Stimulated activated CD8-positive, alpha-beta memory T cell treated with anti-CD3 and anti-CD28 coated beads, Interleukin-12 subunit alpha, Interleukin-12 subunit beta, amount 100 ng/mL, for 4 hours (primary cell): ENCODE measurements at regions not wholly inside any gene's neighbourhood (a gene's known extent, or its start where the extent isn't known, plus 50 kb on each side); places are given as distances from the start of the nearest gene placed in this dataset.
"Not testable (repeated sequence)": the region's sequence is repeated elsewhere in the genome, so short reads cannot be mapped to it uniquely, and the experiment has no call there.

Experiments used
- DNase-seq: peaks from one replicate; pipeline ENCODE4 v3.0.0-alpha.2; 2020; ENCODE audit warnings: low read depth

- no peak for DNase-seq
Observed at GRCh38 chr18:40133253-40133652, 1821.8 kb upstream of the PIK3C3 start.

- not testable (repeated sequence) for DNase-seq
Observed at GRCh38 chr18:40132438-40132837, 1822.6 kb upstream of the PIK3C3 start.

GRCh38 chr18:40124107-40124506 lies 1830.9 kb upstream of the PIK3C3 start:
- DNase-seq = no peak

GRCh38 chr18:40120796-40121391 lies 1834.1 kb upstream of the PIK3C3 start:
- DNase-seq = no peak

DNA sequence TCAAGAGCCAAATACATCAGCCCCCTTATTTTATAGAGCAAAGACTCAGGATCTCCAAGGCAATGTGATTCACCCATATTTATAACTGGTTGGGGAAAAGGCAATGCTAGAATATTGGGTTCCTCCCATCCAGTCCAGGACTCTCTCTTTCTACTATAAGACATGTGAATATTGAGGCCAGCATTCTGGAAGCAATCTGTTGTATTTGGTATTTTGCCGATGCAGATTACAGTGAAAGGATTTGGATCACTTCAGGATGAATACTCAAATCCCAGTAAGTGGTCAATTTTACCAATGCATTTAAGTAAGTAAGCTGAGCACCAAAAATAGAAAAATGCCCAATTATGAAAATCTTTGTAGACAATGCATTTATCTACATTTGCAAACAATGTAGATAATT lies 1834.7 kb upstream of the PIK3C3 start:
- no peak for DNase-seq

GRCh38 chr18:40119581-40119980 lies 1835.5 kb upstream of the PIK3C3 start:
- DNase-seq = not testable (repeated sequence)

- DNase-seq = no peak
Observed at GRCh38 chr18:40110455-40110854, 1844.6 kb upstream of the PIK3C3 start.

DNA sequence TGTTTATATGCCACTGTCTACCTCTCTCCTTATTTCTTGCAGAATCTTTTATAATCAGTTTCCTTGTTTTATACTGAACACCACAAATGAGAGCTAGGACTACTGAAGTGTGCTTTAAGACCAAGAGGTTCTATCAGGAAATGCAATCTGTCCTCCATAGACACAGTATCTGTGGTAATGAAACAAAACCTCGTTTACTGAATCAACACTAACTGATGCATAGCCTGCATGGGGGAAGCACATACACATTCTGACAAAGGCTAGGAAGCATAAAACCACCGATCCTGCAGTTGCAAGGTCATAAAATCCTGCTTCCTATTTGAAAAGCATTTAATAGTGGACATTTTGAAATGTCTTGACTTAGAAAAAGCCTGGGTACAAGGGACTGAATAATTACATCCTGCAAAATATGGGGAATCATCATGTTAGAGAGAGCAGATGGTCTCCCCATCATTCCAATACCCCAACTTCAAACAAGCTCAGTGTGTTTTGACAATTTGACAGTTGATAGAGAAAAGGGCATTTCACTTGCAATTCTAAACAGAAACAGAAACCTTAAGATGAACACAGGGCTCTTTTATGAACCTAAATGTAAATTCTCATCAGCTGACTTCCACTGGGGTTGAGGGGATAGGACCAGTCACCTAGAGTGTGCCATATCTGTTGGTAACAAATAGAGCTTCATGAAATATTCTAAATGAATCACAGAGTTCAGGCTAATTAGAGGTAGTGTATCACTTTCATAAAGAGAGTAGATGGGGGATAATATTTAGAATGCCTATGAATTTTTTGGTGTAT lies 1845.6 kb upstream of the PIK3C3 start:
- no peak for DNase-seq

DNA sequence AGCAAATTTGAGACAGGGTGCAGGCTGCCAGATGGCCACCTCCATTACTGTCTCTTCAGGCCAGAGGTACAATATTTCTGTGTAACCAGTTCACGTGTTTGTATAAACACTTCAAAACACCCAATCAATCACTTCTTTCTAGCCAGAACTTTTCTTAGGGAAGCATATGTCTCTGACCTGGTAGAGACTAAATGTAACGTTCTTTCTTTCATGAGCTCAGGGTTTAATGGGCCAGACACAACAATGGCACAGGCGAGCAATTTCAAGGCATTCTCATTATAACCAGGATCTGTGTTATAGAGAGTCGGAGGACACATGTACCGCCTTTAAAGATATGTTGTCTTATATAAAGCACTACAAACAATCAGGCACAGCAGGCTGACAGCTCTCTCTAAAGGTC lies 1846.4 kb upstream of the PIK3C3 start:
- DNase-seq = no peak

DNA sequence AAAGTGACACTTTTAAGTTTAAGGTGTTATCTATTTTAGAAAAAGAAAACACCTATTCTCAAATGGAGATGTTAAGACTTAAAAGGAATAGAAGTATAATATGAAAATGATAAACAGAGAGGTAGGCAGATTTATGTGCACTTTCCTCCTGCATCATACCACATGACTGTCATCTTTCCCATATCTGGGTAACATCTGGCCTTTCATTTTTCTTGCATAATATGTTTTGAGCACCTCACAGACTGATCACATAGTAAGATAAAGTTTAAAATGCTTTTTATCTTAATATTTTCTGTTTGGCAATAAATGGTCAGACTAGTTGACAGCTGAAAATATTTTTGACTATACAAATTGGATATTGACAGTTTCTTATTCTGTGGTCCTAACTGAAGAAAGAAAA lies 1852.1 kb upstream of the PIK3C3 start:
- DNase-seq = no peak

GRCh38 chr18:40099641-40100040 lies 1855.4 kb upstream of the PIK3C3 start:
- DNase-seq = no peak

- DNase-seq = no peak
Observed at GRCh38 chr18:40096675-40097074, 1858.4 kb upstream of the PIK3C3 start.

DNA sequence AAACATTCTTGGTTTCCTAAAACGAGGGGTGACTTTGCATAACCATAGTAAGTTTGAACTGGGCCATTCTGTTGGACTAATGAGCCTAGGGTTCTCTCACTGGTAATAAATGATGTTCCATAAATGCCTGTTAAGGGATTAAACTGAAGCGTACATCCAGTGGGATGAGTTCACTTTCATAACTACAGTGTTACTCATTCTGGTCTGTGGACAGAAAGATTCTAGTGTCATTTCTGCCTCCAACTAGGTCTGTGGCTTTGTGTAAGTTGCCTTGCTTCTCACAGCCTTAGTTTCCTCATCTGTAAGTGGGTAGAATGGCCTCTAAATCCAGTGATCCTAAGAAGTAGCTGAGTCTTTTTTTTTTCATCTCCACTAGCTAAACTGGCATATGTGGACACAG lies 1860.6 kb upstream of the PIK3C3 start:
- no peak for DNase-seq

- DNase-seq = no peak
Observed at GRCh38 chr18:40088130-40088529, 1866.9 kb upstream of the PIK3C3 start.

GRCh38 chr18:40079786-40080185 lies 1875.2 kb upstream of the PIK3C3 start:
- DNase-seq = no peak

GRCh38 chr18:40075616-40076015 lies 1879.4 kb upstream of the PIK3C3 start:
- DNase-seq = no peak

DNA sequence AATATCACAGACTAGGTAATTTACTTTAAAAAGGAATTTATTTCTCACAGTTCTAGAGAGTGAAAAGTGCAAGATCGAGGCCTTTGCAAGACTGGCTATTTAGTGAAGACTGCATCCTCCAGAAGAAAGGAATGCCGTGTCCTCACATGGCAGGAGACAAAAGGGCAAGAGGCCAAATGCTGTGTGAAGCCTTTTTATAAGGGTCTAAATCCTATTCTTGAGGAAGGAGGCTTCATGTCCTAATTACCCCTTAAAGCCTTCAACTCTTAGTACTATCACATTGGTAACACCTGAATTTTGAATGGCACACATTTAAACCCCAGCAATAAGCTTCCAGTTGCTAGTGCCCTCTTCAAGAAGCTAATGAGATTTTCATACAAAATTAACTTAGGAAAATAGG lies 1882.3 kb upstream of the PIK3C3 start:
- DNase-seq = no peak

DNA sequence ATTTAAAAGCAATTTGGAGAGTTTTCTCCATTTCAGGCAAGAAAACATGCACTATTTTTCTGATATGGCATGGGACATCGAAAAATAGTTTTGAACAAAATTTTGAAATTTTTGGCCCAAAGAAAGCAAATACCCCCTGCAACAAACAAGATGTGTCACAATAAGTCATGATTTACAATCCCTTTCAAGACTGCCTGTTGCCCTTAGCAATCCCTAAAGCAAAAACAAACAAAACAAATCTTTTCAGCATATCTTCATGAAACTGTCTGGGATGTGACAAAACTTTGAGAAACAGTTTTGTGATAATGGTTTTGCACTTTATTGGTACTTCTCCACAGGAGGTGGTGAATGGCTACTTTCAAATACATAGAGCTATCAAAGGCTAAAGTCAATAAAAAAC lies 1888.7 kb upstream of the PIK3C3 start:
- no peak for DNase-seq

GRCh38 chr18:40063488-40063887 lies 1891.5 kb upstream of the PIK3C3 start:
- no peak for DNase-seq

GRCh38 chr18:40061086-40061485 lies 1893.9 kb upstream of the PIK3C3 start:
- no peak for DNase-seq

DNA sequence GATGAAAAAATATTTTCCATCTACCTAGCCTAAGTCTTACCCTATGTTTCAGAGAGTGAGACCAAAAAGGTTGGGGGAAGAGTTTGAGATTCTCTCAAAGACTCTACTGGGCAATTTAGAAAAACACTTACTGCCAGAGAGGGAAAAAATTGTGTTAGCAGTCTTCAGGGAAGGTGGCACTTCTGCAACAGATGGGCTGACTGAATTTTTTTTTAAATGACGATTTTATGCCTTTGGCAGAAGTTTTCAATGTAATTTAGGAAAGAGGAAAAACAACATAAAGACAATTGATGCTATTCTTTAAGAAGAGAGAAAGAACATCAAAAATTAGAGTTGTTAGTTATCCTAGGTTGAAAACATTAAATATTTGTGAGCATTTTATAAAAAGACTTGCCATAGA lies 1894.5 kb upstream of the PIK3C3 start:
- no peak for DNase-seq

DNA sequence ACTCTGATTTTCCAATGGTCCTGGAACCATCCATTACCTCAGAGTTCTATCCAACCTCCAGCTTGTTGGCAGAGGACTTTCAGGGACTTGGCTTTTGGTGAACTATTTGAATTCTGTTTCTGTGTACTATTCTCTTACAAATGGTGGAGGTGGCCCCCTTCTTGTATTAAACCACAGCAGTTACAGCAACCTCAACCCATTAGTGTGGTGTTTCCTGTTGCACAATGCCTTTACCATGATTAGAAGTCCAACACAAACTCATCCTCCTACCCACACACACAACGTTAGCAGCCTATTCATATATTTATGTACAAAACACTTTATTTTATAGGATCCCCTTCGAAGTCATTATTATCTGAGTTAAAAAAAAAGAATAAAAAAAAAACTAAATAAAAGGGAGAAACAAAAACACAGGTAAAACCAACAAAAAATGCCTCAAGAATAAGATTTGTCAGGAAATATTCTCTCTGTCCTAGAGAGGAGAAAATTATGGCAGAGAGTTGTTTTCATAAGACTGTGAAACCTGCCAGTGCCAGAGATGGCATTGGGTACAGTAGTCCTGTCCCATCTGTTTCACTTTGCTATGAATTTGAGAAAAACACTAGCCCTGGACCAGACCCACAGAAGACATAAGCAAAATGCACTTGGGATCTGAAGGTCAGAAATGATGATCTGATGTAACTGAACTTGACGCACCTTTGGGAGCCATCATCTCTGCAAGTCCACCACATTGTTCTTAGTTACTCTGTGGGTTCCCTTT lies 1896.0 kb upstream of the PIK3C3 start:
- no peak for DNase-seq

DNA sequence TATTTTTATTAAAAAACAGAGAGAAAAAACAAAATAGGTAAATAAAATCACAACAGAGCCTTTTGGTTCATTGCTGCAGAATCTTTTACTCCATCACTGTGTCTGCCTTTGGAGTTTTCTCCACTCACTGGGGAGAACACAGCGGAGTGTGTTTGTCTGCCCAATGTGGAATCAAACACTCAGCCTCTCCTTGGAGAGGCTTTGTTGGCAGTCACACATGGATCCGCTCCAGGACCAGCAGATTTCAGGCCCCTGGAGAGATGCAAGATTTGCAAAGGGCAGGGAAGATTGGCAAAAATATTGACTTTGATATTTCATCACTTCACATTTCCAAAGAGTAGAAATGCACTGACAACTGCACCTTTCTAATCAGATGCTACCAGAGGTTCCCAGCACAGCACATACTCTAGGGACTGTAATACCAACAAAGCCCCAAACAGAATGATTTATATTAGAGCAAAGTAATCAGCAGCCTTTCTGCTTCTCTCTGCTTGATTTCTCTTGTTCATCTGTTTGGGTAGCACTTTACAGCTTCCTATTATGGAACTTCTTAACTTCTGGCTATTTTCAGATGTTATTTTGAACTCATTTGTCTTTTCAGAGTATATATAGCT lies 1898.8 kb upstream of the PIK3C3 start:
- DNase-seq = no peak
